Sigmoid colon (tissue), 6 donors: ENCODE measurements at regions not wholly inside any gene's neighbourhood (a gene's known extent, or its start where the extent isn't known, plus 50 kb on each side); places are given as distances from the start of the nearest gene placed in this dataset.
"Not testable (repeated sequence)": the region's sequence is repeated elsewhere in the genome, so short reads cannot be mapped to it uniquely, and the experiment has no call there.

Experiments used
- DNase-seq: peaks from one replicate; pipeline ENCODE4 v3.0.0-alpha.2; 2019
- H3K27ac ChIP-seq, 4 donors: fragments of 200-600 bp; sonication (generic); one replicate each; pipeline ENCODE4 v1.5.1; 2016 to 2019; ENCODE audit warnings: mild to moderate bottlenecking in 1 of 4
- H3K27me3 ChIP-seq, 3 donors: fragments of 200-600 bp; sonication (generic); one replicate each; pipeline ENCODE4 v1.5.1; 2019; ENCODE audit warnings: mild to moderate bottlenecking in 1 of 3
- H3K36me3 ChIP-seq, 4 donors: fragments of 200-600 bp; sonication (generic); one replicate each; pipeline ENCODE4 v1.5.1; 2016 to 2019
- H3K4me1 ChIP-seq, 4 donors: fragments of 200-600 bp; sonication (generic); one replicate each; pipeline ENCODE4 v1.5.1; 2017 to 2019
- H3K4me3 ChIP-seq, 4 donors: fragments of 200-600 bp; sonication (generic); one replicate each; pipeline ENCODE4 v1.5.1; 2017 to 2019; ENCODE audit warnings: mild to moderate bottlenecking in 2 of 4, moderate library complexity in 1 of 4
- H3K9me3 ChIP-seq, 4 donors: fragments of 200-600 bp in 3 of 4; sonication (generic) in 3 of 4; one replicate each; pipeline versions ENCODE4 v1.5.1 to v1.6.1; 2013 to 2019
- CTCF ChIP-seq, 4 experiments: fragments of 450-650 bp in 3 of 4; fragments of 200-600 bp in 1 of 4; IDR thresholded peaks; one replicate each; pipeline ENCODE4 v1.5.1; 2016 to 2019; ENCODE audit warnings: antibody characterized with exemption in 4 of 4, mild to moderate bottlenecking in 3 of 4, moderate library complexity in 2 of 4
- EP300 ChIP-seq, 4 donors: sonication (generic); formaldehyde crosslinking; IDR thresholded peaks; one replicate each; pipeline ENCODE4 v1.6.1; 2017; ENCODE audit warnings: antibody characterized with exemption in 4 of 4
- POLR2A ChIP-seq, 2 donors: fragments of 450-650 bp; IDR thresholded peaks; one replicate each; pipeline ENCODE4 v1.6.1; 2016; ENCODE audit warnings: antibody characterized with exemption in 2 of 2, mild to moderate bottlenecking in 2 of 2, moderate library complexity in 2 of 2
- POLR2AphosphoS5 ChIP-seq, 4 donors: sonication (generic); formaldehyde crosslinking; IDR thresholded peaks; one replicate each; pipeline ENCODE4 v1.6.1; 2017; ENCODE audit warnings: antibody characterized with exemption in 4 of 4
- WGBS, 2 donors: extraction: QIAGEN DNeasy Blood & Tissue Kit; methylation state at CpG; one replicate each; pipeline ENCODE4 v1.1.7; 2013; 5-methylcytosine and 5-hydroxymethylcytosine counted together
- intact Hi-C: fragments of 100-400 bp; cut with DNase I; formaldehyde crosslinking; loops from one replicate; pipeline ENCODE4 v1.15.1; 2023
- donor health status: healthy with polysubstance abuse.
- donor health status: healthy.

GRCh38 chr7:63748571-63749302 lies 249.9 kb upstream of the ZNF722 start:
- H3K9me3 ChIP-seq, intact Hi-C loops, H3K4me1 ChIP-seq, H3K27ac ChIP-seq, H3K36me3 ChIP-seq, H3K4me3 ChIP-seq, H3K27me3 ChIP-seq, DNase-seq: not testable (repeated sequence)
- 90 to 92% methylated on average over 32 to 33 of the region's 33 CpGs for WGBS, 2 donors

- DNase-seq, H3K27ac ChIP-seq, H3K9me3 ChIP-seq, H3K36me3 ChIP-seq, intact Hi-C loops, H3K27me3 ChIP-seq, H3K4me3 ChIP-seq, H3K4me1 ChIP-seq: not testable (repeated sequence)
- WGBS, 2 donors = 85 to 91% methylated on average over 9 to 13 of the region's 18 CpGs
Measured at GRCh38 chr7:63752446-63752845, 246.2 kb upstream of the ZNF722 start.

GRCh38 chr7:63753160-63753559 lies 245.5 kb upstream of the ZNF722 start:
- H3K27ac ChIP-seq, H3K4me1 ChIP-seq, intact Hi-C loops, H3K36me3 ChIP-seq, DNase-seq, H3K4me3 ChIP-seq, H3K9me3 ChIP-seq, H3K27me3 ChIP-seq: not testable (repeated sequence)
- 96 to 100% methylated on average over 1 to 9 of the region's 22 CpGs for WGBS, 2 donors

- intact Hi-C loops, H3K9me3 ChIP-seq, H3K4me1 ChIP-seq, H3K4me3 ChIP-seq, H3K27ac ChIP-seq, DNase-seq, H3K27me3 ChIP-seq, H3K36me3 ChIP-seq: not testable (repeated sequence)
- 93% methylated on average over 14 of the region's 29 CpGs; no CpG with 5 or more reads in 1 of the 2 donors for WGBS, 2 donors
Measured at GRCh38 chr7:63760202-63760601, 238.4 kb upstream of the ZNF722 start.

- intact Hi-C loops, H3K4me3 ChIP-seq, H3K27ac ChIP-seq, DNase-seq, H3K36me3 ChIP-seq, H3K27me3 ChIP-seq, H3K4me1 ChIP-seq, H3K9me3 ChIP-seq: not testable (repeated sequence)
- WGBS, 2 donors = 90 to 91% methylated on average over 13 of the region's 13 CpGs
Measured at GRCh38 chr7:63765541-63765940, 233.1 kb upstream of the ZNF722 start.

- H3K9me3 ChIP-seq, H3K4me1 ChIP-seq, H3K27me3 ChIP-seq, H3K27ac ChIP-seq, H3K4me3 ChIP-seq, DNase-seq, intact Hi-C loops, H3K36me3 ChIP-seq: not testable (repeated sequence)
- WGBS, 2 donors = 91 to 93% methylated on average over 23 of the region's 23 CpGs
Measured at GRCh38 chr7:63766197-63766596, 232.5 kb upstream of the ZNF722 start.

- H3K27ac ChIP-seq, H3K4me1 ChIP-seq, DNase-seq, H3K27me3 ChIP-seq, H3K36me3 ChIP-seq, H3K9me3 ChIP-seq, intact Hi-C loops, H3K4me3 ChIP-seq: not testable (repeated sequence)
- 76 to 85% methylated on average over 10 of the region's 10 CpGs for WGBS, 2 donors
Measured at GRCh38 chr7:63770162-63770561, 228.5 kb upstream of the ZNF722 start.

- H3K27me3 ChIP-seq, intact Hi-C loops, H3K4me1 ChIP-seq, DNase-seq, H3K9me3 ChIP-seq, H3K36me3 ChIP-seq, H3K27ac ChIP-seq, H3K4me3 ChIP-seq: not testable (repeated sequence)
- 86 to 88% methylated on average over 25 of the region's 26 CpGs for WGBS, 2 donors
Measured at GRCh38 chr7:63771389-63772085, 227.1 kb upstream of the ZNF722 start.

GRCh38 chr7:63789378-63790176 lies 209.1 kb upstream of the ZNF722 start:
- peak in 1 of 4 donors; percentile 43 for TF ChIP-seq POLR2AphosphoS5 (IDR thresholded peaks at IDR 0.05)
- TF ChIP-seq EP300 (IDR thresholded peaks at IDR 0.05) = no peak
- TF ChIP-seq POLR2A (IDR thresholded peaks at IDR 0.05) = no peak
- no peak for TF ChIP-seq CTCF (IDR thresholded peaks at IDR 0.05)
- peaks cover 0 to 19% (median 10%) of the 10 kb centered on the region in 3 donors for H3K27me3 ChIP-seq
- 55 to 58% methylated on average over 78 of the region's 78 CpGs for WGBS, 2 donors
- intact Hi-C loops = no loop called here
- H3K27ac ChIP-seq = peak overlapping the region in 2 of 4 donors; percentile 52 to 64
- peak overlapping the region in 3 of 4 donors; percentile 20 to 48 (median 45) for H3K4me3 ChIP-seq
- no peaks in the 10 kb centered on the region for H3K36me3 ChIP-seq
- H3K4me1 ChIP-seq = no peaks in the 10 kb centered on the region
- H3K9me3 ChIP-seq = peaks cover 0 to 6% (median under 1%) of the 10 kb centered on the region in 4 donors
- no peak for DNase-seq

GRCh38 chr7:63790177-63790763 lies 208.4 kb upstream of the ZNF722 start:
- intact Hi-C loops, H3K36me3 ChIP-seq, H3K9me3 ChIP-seq, H3K4me1 ChIP-seq, DNase-seq: not testable (repeated sequence)
- Histone ChIP-seq H3K4me3 (peak overlapping the region in 3 of 4 donors; percentile 20 to 48 (median 45)), H3K27ac (peak overlapping the region in 2 of 4 donors; percentile 52 to 64), H3K27me3 (peaks cover 0 to 19% (median 10%) of the 10 kb centered on the region in 3 donors)
- 43 to 54% methylated on average over 49 of the region's 49 CpGs for WGBS, 2 donors
